ENCODE measurements at regions not wholly inside any gene's neighbourhood (a gene's known extent, or its start where the extent isn't known, plus 50 kb on each side); places are given as distances from the start of the nearest gene placed in this dataset.
"Not testable (repeated sequence)": the region's sequence is repeated elsewhere in the genome, so short reads cannot be mapped to it uniquely, and the experiment has no call there.

GRCh38 chr5:1719860-1720259 is 79.8 kb downstream of the MRPL36 start:
- Histone ChIP-seq H4K20me1 (ENCODE audit: control insufficient read depth, insufficient read depth) (no peaks in the 10 kb centered on the region), H2AFZ (ENCODE audit: control insufficient read depth, low read depth, low read length) (no peak overlapping the region), H3K9ac (ENCODE audit: control insufficient read depth, insufficient read depth, low read length) (no peak overlapping the region), H3K4me2 (ENCODE audit: control insufficient read depth, insufficient read depth) (no peak overlapping the region), H3K27me3 (replicated peaks in 1 of 2; ENCODE audit: control insufficient read depth in 2 of 2, insufficient read depth in 2 of 2, low read length in 1 of 2) (peaks cover 4 to 5% of the 10 kb centered on the region in 2 experiments; a peak in 3 of 4 replicates), H3K36me3 (ENCODE audit: control insufficient read depth in 2 of 2, insufficient read depth in 2 of 2, low read length in 1 of 2) (no peaks in the 10 kb centered on the region), H3K4me3 (no peak overlapping the region), H3K4me1 (ENCODE audit: control insufficient read depth, insufficient read depth, low read length) (no peaks in the 10 kb centered on the region), H3K9me3 (replicated peaks; ENCODE audit: control insufficient read depth, insufficient read depth, low read length) (no peaks in the 10 kb centered on the region; the same call in 2 of the 3 replicates), H3K27ac (ENCODE audit: control insufficient read depth, insufficient read depth) (no peak overlapping the region), H3K79me2 (ENCODE audit: control insufficient read depth, insufficient read depth, low read length) (no peaks in the 10 kb centered on the region)
- ATAC-seq (no peak), FAIRE-seq (no peak), DNase-seq (ENCODE audit: low read depth, low spot score) (no peak)
- ChIA-PET SMC1A (ENCODE audit: uncharacterized antibody, unreplicated experiment) (no interaction called here), POLR2A (no interaction called here), RAD21 (ENCODE audit: unreplicated experiment) (no interaction called here), CTCF (no interaction called here)
- intact Hi-C loops (cut with micrococcal nuclease; ENCODE audit: unreplicated experiment): no loop called here
- 11% methylated on average over 5 of the region's 5 CpGs for WGBS (ENCODE audit: insufficient coverage, insufficient replicate concordance, low lambda C conversion rate, missing lambda C conversion rate)
- no TSS peak for BruUV-seq (replicated peaks)
- in situ Hi-C loops (cut with MboI): no loop called here
- TF ChIP-seq BHLHE40 (IDR thresholded peaks at IDR 0.05; ENCODE audit: borderline replicate concordance in 1 of 2, low read depth in 2 of 2, low read length in 1 of 2) (no peak), ETV6 (conservative IDR thresholded peaks at IDR 0.05 in 1 of 2, IDR thresholded peaks at IDR 0.05 in 1 of 2; ENCODE audit: borderline replicate concordance in 1 of 2, low read depth in 1 of 2) (no peak), NRF1 (conservative IDR thresholded peaks at IDR 0.05; ENCODE audit: low read depth, low read length) (no peak)

- ChIA-PET POLR2A (no interaction called here), CTCF (no interaction called here), SMC1A (ENCODE audit: uncharacterized antibody, unreplicated experiment) (no interaction called here), RAD21 (ENCODE audit: unreplicated experiment) (no interaction called here)
- Histone ChIP-seq H2AFZ (ENCODE audit: control insufficient read depth, low read depth, low read length) (no peak overlapping the region), H3K4me2 (ENCODE audit: control insufficient read depth, insufficient read depth) (no peak overlapping the region), H3K27ac (ENCODE audit: control insufficient read depth, insufficient read depth) (no peak overlapping the region), H3K36me3 (ENCODE audit: control insufficient read depth in 2 of 2, insufficient read depth in 2 of 2, low read length in 1 of 2) (no peaks in the 10 kb centered on the region), H4K20me1 (ENCODE audit: control insufficient read depth, insufficient read depth) (no peaks in the 10 kb centered on the region), H3K27me3 (replicated peaks in 1 of 2; ENCODE audit: control insufficient read depth in 2 of 2, insufficient read depth in 2 of 2, low read length in 1 of 2) (no peaks in the 10 kb centered on the region; a peak in 1 of 4 replicates), H3K4me3 (no peak overlapping the region), H3K4me1 (ENCODE audit: control insufficient read depth, insufficient read depth, low read length) (no peaks in the 10 kb centered on the region), H3K9me3 (replicated peaks; ENCODE audit: control insufficient read depth, insufficient read depth, low read length) (no peaks in the 10 kb centered on the region; the same call in 2 of the 3 replicates), H3K9ac (ENCODE audit: control insufficient read depth, insufficient read depth, low read length) (no peak overlapping the region), H3K79me2 (ENCODE audit: control insufficient read depth, insufficient read depth, low read length) (no peaks in the 10 kb centered on the region)
- no peak for FAIRE-seq
- WGBS (ENCODE audit: insufficient coverage, insufficient replicate concordance, low lambda C conversion rate, missing lambda C conversion rate): 32% methylated on average over 3 of the region's 3 CpGs
- no peak for DNase-seq (ENCODE audit: low read depth, low spot score)
- BruUV-seq (replicated peaks): no TSS peak
- no peak for ATAC-seq
- in situ Hi-C loops (cut with MboI): no loop called here
- intact Hi-C loops (cut with micrococcal nuclease; ENCODE audit: unreplicated experiment): no loop called here
- TF ChIP-seq HDGF (IDR thresholded peaks at IDR 0.05) (no peak), CBX5 (IDR thresholded peaks at IDR 0.05; ENCODE audit: low read depth) (peak; percentile 88)
These were observed 81.0 kb downstream of the MRPL36 start for GRCh38 chr5:1718669-1719068.

GRCh38 chr5:1710091-1710490 is 89.5 kb downstream of the MRPL36 start:
- H3K9me3 ChIP-seq (replicated peaks; ENCODE audit: control insufficient read depth, insufficient read depth, low read length); SMC1A ChIA-PET (ENCODE audit: uncharacterized antibody, unreplicated experiment); H2AFZ ChIP-seq (ENCODE audit: control insufficient read depth, low read depth, low read length); CTCF ChIA-PET; H3K4me3 ChIP-seq; POLR2A ChIA-PET; DNase-seq (ENCODE audit: low read depth, low spot score); H4K20me1 ChIP-seq (ENCODE audit: control insufficient read depth, insufficient read depth); H3K27ac ChIP-seq (ENCODE audit: control insufficient read depth, insufficient read depth); in situ Hi-C loops (cut with MboI); BruUV-seq (replicated peaks); ATAC-seq; FAIRE-seq; H3K4me1 ChIP-seq (ENCODE audit: control insufficient read depth, insufficient read depth, low read length); H3K4me2 ChIP-seq (ENCODE audit: control insufficient read depth, insufficient read depth); RAD21 ChIA-PET (ENCODE audit: unreplicated experiment); H3K27me3 ChIP-seq (replicated peaks in 1 of 2; ENCODE audit: control insufficient read depth in 2 of 2, insufficient read depth in 2 of 2, low read length in 1 of 2); intact Hi-C loops (cut with micrococcal nuclease; ENCODE audit: unreplicated experiment); H3K36me3 ChIP-seq (ENCODE audit: control insufficient read depth in 2 of 2, insufficient read depth in 2 of 2, low read length in 1 of 2); H3K9ac ChIP-seq (ENCODE audit: control insufficient read depth, insufficient read depth, low read length); H3K79me2 ChIP-seq (ENCODE audit: control insufficient read depth, insufficient read depth, low read length): not testable (repeated sequence)
- 27% methylated on average over 7 of the region's 21 CpGs for WGBS (ENCODE audit: insufficient coverage, insufficient replicate concordance, low lambda C conversion rate, missing lambda C conversion rate)

All from GM12878 (cell line).